ACHN (cell line): ENCODE measurements at regions not wholly inside any gene's neighbourhood (a gene's known extent, or its start where the extent isn't known, plus 50 kb on each side); places are given as distances from the start of the nearest gene placed in this dataset.

Experiments
- DNase-seq: peaks from one replicate; pipeline ENCODE4 v3.0.0-alpha.2; 2015
- in situ Hi-C: cut with HindIII; loops from 2 replicates; pipeline ENCODE4 v1.10.0; 2017; ENCODE audit warnings: low sequenced_read_pairs, low pct_ligation_motif_present, low pct_unique_long_range_greater_than_20kb

- in situ Hi-C loops: no loop called here
- no peak for DNase-seq
These were observed 320.9 kb upstream of the MC4R start for GRCh38 chr18:60693426-60693825.

GRCh38 chr18:60698901-60699300 lies 326.3 kb upstream of the MC4R start:
- no peak for DNase-seq
- in situ Hi-C loops: no loop called here

- no peak for DNase-seq
- in situ Hi-C loops: no loop called here
These were observed 350.2 kb upstream of the MC4R start for GRCh38 chr18:60722742-60723141.

GRCh38 chr18:60732143-60732542 lies 359.6 kb upstream of the MC4R start:
- no peak for DNase-seq
- in situ Hi-C loops: no loop called here

- no peak for DNase-seq
- in situ Hi-C loops: no loop called here
These were observed 366.6 kb upstream of the MC4R start for GRCh38 chr18:60739212-60739611.

GRCh38 chr18:60740313-60740712 lies 367.7 kb upstream of the MC4R start:
- in situ Hi-C loops: no loop called here
- DNase-seq: no peak

GRCh38 chr18:60746491-60746890 lies 373.9 kb upstream of the MC4R start:
- no peak for DNase-seq
- in situ Hi-C loops: no loop called here

GRCh38 chr18:60746919-60747318 lies 374.3 kb upstream of the MC4R start:
- DNase-seq: no peak
- in situ Hi-C loops: no loop called here

- in situ Hi-C loops: no loop called here
- no peak for DNase-seq
These were observed 381.2 kb upstream of the MC4R start for GRCh38 chr18:60753753-60754152.

GRCh38 chr18:60754413-60755009 lies 381.9 kb upstream of the MC4R start:
- no peak for DNase-seq
- in situ Hi-C loops: no loop called here

- in situ Hi-C loops: no loop called here
- no peak for DNase-seq
These were observed 382.6 kb upstream of the MC4R start for GRCh38 chr18:60755134-60755533.

GRCh38 chr18:60775978-60776377 lies 403.4 kb upstream of the MC4R start:
- in situ Hi-C loops: no loop called here
- no peak for DNase-seq

- no peak for DNase-seq
- in situ Hi-C loops: no loop called here
These were observed 411.6 kb upstream of the MC4R start for GRCh38 chr18:60784161-60784560.

GRCh38 chr18:60794802-60795201 lies 422.2 kb upstream of the MC4R start:
- no peak for DNase-seq
- in situ Hi-C loops: no loop called here

GRCh38 chr18:60804415-60804814 lies 431.8 kb upstream of the MC4R start:
- in situ Hi-C loops: no loop called here
- DNase-seq: no peak

GRCh38 chr18:60809937-60810336 lies 437.4 kb upstream of the MC4R start:
- in situ Hi-C loops: no loop called here
- DNase-seq: no peak

- DNase-seq: no peak
- in situ Hi-C loops: no loop called here
These were observed 440.3 kb upstream of the MC4R start for GRCh38 chr18:60812921-60813320.

GRCh38 chr18:60826346-60826745 lies 453.8 kb upstream of the MC4R start:
- in situ Hi-C loops: no loop called here
- peak; percentile 1 for DNase-seq

GRCh38 chr18:60831971-60832370 lies 459.4 kb upstream of the MC4R start:
- in situ Hi-C loops: no loop called here
- DNase-seq: no peak

GRCh38 chr18:60838677-60839076 lies 466.1 kb upstream of the MC4R start:
- in situ Hi-C loops: no loop called here
- no peak for DNase-seq

GRCh38 chr18:60846396-60846795 lies 473.8 kb upstream of the MC4R start:
- in situ Hi-C loops: no loop called here
- no peak for DNase-seq
